COLO829 (cell line): ENCODE measurements at regions not wholly inside any gene's neighbourhood (a gene's known extent, or its start where the extent isn't known, plus 50 kb on each side); places are given as distances from the start of the nearest gene placed in this dataset.
"Not testable (repeated sequence)": the region's sequence is repeated elsewhere in the genome, so short reads cannot be mapped to it uniquely, and the experiment has no call there.

Source experiments
- DNase-seq: peaks from one replicate; pipeline ENCODE4 v3.0.0; 2012; ENCODE audit warnings: low spot score

DNA sequence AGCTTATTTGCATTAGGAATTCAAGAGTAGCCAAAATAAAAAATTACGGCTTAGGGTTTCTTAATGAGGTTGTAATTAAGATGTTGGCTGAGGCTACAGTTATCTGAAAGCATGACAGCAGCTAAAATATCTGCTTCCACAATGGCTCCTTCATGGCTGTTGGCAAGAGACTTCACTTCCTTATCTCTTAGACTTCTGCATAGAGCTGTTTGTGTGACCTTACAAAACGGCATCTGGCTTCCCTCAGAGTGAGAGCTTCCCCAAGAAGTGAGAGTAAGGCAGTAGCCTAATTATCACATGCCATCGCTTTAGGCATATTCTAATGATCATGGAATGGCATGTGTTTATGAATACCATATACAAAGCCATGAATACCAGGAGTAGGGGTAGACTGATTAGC lies 57.6 kb downstream of the CCDC59 start:
- no peak for DNase-seq

DNA sequence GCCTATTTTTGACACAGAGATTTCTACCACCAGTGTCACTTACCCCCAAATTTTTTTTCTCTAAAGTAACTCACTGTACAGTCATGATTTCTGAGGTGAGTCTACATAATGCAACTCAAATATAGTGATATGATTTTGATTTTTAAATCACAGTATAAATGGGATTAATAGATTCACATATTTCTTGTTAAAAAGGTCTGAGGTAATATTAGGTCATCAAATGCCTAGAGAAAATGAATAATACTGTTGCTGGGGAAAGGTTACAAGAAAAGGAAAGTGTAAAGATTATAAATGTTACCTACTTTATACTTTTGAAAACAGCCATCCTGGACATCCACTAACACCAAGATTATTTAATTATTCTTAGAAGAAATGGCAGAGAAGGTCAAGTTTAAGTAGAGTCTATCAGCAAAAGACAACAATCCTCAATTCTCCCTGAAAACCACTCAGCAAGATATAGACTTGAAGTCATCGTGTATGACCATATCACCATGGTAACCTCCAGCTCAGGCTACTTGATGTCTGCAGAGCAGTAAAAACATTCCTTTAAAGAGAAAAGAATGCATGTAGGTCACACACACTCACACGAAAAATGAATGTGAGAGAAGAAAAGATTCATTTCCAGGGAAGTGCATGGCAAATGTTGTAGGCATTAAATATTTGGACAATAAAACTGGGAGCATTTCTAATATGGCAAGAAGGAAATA lies 58.7 kb downstream of the CCDC59 start:
- peak; percentile 7 for DNase-seq

DNA sequence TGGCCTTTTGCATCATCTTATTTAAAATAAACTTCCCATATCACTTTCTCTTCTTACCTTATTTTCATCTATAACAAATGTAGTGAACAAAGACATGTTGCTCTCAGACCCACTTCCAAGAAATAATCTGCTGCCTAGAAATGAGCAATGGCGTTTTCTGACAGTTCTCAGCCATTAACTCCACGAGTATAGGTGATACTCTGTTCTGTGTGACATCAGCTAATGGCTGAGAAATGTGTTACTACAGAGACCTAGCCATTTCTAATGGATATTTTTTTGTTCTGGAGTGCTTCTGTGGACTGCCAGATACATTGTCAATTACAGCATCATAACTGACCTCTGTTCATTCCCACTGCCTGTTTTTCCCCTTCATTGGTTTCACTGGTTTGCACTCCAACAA lies 67.8 kb downstream of the CCDC59 start:
- DNase-seq, result no peak

DNA sequence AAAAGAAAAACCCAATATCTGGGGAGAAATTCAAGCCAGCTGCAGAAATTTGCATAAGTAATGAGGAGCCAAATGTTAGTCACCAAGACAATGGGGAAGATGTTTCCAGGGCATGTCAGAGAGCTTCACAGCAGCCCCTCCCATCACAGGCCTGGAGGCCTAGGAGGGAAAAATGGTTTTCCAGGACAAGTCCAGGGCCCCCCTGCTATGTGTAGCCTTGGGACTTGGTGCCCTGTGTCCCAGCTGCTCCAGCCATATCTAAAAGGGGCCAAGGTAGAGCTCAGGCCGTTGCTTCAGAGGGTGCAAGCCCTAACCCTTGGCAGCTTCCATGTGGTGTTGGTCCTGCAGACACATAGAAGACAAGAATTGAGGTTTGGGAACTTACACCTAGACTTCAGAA lies 76.9 kb downstream of the CCDC59 start:
- DNase-seq, result not testable (repeated sequence)

DNA sequence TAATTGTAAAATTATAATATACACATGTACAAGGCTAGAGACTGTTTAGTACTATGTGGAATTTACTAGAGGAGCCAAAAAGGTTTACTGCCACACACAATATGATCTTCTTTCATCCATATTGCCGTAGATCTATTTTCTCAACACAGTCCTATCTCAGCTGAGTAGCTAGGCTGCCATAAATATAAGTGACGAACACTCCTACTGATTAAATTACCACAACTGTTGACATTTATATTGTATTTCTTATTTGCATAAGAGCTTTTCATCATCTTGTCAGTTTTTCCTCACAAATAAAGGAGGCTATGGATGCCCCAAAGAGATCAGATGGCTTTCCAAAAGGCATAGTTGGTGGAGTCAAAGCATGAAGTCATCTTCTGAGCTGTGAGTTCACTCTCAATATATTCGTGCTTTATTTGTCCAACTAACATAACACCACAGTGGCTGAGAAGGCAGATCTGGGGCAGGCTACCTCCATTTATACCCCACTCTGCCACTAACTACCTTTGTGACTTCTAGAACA lies 78.6 kb downstream of the CCDC59 start:
- DNase-seq, result no peak

DNA sequence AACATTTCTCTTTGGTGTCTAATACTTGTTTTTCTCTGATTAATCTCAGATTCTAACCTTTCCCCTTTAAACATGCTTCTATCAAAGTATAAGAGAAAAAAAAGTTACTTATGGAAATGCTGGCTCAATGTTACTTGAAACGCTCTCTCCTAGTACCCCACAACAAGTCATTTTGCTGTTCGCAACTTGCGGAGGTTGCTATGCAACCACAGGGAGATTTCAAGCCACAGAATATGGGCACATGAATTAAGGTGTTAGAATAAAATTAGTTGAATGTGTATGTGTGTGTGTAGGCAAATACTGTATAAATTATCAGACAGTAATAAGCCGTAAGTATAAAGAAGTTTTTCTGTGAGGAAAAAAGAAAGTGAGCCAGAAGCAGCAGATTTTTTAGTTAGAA lies 80.6 kb downstream of the CCDC59 start:
- no peak for DNase-seq

DNA sequence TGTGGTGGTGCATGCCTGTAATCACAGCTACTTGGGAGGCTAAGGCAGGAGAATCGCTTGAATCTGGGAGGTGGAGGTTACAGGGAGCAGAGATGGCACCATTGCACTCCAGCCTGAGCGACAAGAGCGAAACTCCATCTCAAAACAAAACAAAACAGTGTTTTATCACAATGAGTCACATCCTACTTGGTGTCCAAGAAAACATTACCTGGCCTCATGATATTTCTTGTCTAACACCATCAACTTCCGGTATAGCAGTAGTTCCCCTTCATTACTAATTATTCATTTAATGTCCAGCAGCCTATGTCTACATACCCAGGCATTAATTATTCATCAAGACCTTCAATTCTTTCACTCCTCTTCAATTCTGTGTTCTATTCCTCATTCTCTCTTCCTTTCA lies 115.5 kb downstream of the CCDC59 start:
- DNase-seq, result no peak

DNA sequence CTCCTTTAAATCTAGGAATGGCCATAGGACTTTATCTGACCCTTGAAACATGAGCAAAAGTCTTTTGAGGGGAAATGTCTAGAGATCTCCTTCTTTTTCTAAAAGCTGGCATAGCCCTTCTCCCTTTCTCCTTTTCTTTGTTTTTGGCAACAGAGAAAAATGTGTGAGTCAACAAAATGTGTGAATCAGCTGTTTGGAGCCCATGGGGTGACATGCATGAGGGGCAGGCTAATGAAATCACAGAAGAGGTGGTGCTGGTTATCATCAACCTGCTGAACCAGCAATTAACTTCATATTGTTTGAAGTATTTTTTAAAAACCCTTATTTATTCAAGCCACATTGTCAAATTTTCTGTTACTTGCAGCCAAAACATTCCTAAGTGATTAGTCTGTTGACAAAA lies 132.3 kb downstream of the CCDC59 start:
- DNase-seq, result no peak

DNA sequence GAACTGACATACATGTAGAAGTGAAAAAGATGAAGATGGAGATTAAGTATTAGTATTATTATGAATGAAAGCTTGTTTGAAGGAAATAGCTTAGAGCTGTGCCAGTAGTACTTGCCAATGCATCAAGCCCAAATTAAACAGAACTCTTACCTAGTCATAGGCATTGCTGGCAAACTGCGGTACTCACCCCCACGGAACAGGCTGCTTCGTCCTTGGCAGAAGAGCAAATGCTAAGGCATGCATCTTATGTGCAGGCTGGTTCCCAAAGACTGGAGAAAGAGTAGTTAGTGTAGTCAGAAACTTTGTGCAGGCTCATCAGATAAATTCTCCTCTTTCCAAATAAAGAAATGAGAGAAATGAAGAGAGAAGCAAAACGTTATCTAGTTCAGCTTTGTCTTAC lies 134.8 kb downstream of the CCDC59 start:
- DNase-seq, result no peak

DNA sequence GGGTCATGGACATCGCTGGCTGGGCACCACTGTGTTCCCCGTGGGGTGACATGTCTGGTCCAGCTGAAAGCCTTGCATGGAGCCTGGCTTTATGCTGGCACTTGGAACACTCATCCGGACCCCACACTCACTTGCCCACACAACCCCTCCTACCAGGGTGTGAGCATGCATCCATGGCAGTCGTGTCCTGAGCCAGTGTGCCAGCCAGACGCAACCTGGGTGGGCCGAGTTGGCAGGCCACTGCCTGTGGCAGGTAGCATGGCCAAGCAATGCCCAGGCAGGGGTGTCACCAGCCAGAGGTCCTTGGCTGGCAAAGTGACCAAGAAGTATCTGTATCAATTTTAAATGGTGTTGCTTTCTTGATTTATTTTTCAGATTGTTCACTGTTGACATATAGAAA lies 141.7 kb downstream of the CCDC59 start:
- DNase-seq, result no peak

DNA sequence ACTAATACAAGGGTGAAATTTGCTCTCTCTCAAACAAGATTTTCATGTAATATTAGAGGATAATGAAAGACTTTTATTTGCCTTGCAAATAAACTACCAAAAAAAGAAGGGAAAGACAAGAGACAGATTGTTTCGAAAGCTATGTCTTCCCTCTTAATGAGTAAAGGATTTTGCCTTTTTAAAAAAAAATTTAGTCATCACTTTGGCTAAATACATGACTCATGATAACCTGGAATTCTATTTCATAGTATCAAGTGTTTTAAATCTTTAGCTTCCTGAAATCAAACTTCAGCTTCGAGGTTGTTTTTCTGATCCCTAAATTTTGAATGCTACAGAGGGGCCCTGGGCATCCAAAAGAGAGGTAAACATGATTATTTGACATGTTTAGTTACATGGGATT lies 144.4 kb downstream of the CCDC59 start:
- no peak for DNase-seq

DNA sequence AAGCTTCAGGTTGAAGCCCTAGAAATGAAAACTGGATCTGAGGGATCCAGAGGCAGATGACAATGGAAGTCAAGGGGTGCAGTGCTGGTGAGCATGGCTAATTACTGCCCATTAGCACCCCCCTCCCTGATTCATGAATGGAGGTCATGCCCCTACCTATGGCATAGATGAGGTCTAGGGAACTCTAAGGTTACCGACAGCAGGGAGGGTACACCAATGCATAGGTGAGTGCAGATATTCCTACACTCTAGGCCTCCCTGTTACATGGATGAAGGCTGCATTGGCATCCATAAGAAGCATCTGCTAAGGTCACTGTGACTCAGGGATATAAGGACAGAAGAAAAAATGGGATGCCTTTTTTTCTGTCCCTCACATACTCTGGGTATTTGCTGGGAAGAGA lies 147.3 kb downstream of the CCDC59 start:
- DNase-seq, result no peak

DNA sequence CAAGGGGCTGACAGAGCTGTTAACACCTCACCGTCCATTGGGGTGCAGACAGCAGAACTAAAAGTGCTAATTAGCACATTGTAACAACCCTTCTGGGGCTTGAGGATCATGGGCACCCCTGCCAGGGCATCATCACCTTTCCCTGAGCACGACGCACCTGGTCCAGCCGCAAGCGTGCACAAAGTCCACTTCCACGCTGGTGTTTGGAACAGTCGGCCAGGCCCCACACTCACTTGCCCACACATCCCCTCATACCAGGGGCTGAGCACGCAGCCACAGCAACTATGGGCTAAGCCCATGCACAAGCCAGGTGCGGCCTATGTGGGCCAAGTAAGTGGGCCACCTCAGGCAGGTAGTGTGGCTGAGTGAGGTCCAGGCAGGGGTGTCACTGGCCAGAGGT lies 148.7 kb downstream of the CCDC59 start:
- no peak for DNase-seq

DNA sequence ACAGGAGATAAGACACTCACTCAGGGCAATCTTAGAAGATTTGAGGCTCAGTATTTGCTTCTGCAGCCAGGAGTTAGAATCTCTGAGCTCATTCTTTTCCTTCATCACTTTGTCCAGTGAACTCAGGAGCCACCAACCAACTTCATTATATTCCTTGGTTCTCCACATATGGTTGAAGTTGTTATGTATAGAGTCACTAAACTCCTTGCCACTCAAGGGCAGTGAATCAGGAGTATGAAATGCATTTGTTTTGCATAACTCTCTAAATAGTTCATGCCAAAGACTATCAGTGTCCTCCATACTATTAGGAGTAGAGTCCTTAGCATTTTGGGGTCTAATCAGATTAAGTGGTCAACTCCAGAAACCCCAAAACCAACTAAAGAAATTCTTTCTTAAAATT lies 150.6 kb downstream of the CCDC59 start:
- no peak for DNase-seq

DNA sequence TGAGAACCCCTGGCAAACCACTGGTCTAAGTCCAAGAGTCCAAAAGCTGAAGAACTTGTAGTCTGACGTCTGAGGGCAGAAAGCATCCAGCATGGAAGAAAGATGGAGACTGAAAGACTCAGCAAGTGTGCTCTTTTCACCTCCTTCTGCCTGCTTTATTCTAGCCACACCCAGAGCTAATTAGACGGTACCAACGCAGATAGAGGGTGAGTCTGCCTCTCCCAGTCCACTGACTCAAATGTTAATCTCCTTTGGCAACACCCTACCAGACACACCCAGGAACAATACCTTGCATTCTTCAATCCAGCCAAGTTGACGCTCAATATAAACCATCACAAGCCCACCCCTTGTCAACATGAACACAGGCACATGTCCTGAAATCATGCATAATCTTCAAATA lies 155.1 kb downstream of the CCDC59 start:
- no peak for DNase-seq

DNA sequence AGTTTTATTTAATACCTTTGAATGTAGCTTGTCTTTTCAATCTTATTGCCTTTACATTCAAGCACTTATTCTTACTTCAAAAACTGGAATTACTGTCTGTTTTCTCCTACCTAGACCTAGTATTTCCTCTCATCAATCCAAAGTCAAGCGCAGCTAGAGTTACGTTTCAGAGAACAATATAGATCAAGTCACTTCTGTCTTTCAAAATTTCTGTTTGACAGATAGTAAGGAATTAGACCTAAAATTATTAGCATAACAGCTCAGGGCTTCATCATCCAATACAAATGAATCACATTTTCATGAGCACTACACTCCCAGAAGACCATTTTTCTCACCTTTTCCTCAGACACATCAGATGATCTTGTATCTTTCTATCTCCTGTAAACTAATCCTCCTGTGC lies 170.6 kb downstream of the CCDC59 start:
- no peak for DNase-seq

DNA sequence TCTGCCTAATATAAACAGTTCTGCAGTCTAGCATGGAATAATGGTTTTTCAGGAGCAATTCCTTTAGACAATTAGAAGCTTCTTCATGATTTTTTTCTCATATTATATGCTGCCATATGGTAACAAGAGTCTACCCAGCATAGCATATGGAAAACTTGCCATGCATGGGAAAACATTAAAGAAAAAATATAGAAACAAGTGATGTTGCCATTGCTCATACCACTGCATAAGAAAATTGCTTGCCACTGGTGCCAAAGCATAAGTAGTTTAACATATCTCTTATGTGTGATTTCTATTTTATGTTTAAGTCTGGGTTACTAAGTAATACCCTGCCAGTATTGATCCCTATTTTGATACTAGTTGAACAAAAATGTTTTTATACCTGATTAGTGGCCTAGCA lies 171.2 kb downstream of the CCDC59 start:
- no peak for DNase-seq

DNA sequence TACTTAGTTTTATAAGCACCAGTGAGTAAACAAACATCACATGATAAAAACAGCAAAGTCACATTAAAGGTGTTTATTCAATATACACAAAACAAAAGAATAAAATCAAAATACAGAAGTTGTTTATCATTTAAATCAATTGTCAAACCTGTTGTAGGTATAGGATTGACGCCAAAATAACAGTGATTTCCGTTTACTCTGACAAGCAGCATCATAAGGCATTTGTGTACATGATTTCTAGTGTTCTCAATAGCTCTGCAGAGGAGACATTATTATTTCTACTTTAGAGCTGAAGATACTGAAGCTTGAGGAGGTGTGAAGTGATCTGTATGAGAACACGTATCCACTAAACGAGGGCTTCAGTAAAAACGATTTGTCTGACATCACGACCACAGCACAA lies 171.9 kb downstream of the CCDC59 start:
- DNase-seq, result no peak

DNA sequence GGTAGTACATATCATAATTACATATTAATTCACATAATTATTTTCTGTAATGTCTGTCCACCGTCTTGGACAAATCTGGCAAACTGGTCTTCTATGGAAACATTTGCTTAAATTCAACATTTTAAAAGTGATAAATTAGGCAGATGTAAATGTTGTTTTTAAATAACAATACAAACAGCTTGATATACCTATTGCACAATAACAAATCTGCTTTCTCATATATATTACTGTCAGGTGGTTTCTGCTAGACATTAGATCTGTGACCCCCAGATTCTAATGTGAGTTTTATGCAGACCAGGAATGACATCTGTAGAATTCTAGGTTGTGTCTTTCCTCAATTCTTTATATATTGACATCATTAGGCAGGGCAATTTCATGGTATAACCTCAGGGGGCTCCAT lies 173.3 kb downstream of the CCDC59 start:
- DNase-seq, result no peak

DNA sequence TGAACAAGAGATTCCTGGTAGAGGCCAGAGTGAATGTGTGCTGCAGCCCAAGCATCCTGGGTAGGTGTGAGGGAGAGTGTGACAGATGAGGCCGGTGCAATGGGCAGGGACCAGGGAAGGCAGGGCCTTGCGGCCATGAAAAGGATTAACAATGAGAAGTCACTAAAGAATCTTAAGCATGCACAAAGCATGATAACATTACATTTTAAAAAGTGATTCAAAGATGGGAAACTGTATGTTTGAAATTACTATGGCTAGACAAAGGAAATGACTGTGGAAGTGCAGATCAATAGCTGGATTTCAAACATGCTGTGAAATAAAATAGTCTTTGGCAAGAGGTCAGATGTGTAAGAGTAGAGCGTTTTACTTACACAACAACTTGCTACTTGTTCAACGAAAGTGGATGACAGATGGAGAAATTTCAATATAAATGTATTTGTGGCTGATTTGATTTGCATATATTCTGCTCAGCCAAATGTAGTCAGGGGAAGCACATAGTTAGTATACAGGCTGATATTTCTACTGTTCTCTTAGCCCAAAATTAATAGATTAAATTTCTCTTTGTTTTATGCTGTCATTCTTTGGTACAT lies 175.5 kb downstream of the CCDC59 start:
- DNase-seq, result no peak

DNA sequence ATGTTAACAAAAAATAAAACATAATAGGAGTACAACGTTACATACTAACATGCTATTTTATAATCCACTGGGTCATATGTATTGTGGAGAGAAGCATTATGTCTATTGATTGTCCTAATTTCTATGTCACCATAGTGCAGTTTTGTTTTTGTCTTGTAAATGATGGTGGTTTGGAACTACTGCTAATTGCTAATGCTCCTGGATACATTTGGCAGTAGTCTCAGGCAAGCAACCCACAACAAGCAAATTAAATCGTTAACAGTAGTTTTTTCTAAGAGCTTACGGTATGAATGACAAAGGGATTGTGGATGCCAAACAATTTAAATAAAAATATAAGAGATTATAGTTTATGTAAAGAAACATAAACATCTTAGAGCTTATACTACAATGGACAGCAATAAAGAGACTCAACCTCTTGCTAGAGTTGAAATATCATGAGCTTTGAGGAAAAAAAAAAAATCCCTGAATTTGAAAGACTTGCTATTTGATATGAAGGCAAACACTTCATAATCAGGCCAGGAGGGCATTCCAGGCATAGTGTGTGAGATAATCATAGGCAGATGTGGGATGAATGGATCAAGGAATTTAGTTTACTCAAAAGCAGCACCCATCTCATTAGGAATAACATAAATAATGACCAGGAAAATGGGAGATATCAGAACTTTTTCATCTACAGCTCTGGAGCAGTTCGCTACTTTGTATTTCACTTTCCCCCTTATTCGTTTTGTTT lies 181.3 kb downstream of the CCDC59 start:
- DNase-seq, result no peak

DNA sequence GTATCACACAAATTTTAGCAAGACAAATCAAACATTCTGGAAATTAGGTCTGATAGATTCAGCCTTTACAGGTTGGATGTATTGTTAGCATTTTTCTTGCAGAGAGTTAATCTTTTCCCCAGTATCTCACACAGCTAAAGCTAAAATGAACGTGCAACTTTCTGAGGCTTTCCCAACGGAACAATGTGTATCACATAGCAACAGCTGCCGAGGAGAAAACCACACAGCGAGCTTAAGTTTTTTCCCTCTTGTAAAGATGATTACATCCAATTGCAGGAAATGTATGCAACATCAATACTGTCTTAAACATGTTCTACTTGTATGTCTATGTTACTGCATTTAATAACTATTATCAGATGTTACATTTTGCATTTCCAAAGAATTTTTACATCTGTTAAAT lies 182.2 kb downstream of the CCDC59 start:
- no peak for DNase-seq

DNA sequence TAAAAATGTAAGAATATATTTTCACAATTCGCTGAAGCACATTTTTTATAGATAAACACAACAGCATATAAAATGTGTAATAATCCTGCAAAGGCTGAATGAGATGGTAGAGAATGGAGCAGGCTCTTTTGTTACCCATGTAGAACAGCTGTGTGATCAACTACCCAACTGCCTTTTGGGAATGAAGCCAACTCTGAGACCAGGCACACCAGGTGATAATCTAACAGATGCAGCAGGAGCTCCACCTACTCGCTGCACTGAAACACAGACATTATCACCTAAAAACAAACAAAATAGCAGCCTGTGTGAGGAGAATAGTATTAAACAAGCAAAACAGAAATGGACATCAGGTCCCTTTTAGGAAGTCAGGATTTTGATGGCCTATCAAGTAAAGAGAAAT lies 183.3 kb downstream of the CCDC59 start:
- DNase-seq, result no peak
